Neural cell (in vitro differentiated cells): ENCODE measurements at regions not wholly inside any gene's neighbourhood (a gene's known extent, or its start where the extent isn't known, plus 50 kb on each side); places are given as distances from the start of the nearest gene placed in this dataset.

Experiments used
- H2AFZ ChIP-seq: fragments of 200-600, 300-800 bp; sonication (generic), shearing (Covaris generic); 2 replicates; pipeline ENCODE4 v1.6.0; 2014; ENCODE audit warnings: low read depth, mild to moderate bottlenecking, antibody characterized with exemption, low read length, moderate library complexity
- H3F3A ChIP-seq: fragments of 200-600 bp; shearing (Covaris generic); 2 replicates; pipeline ENCODE4 v1.6.1; 2016; ENCODE audit warnings: mild to moderate bottlenecking, moderate library complexity, mixed read lengths, antibody characterized with exemption, low read length; ENCODE audit not compliant: insufficient read depth, poor library complexity, severe bottlenecking
- H3K27ac ChIP-seq: fragments of 200-600, 300-800 bp; sonication (generic), shearing (Covaris generic); 2 replicates; pipeline ENCODE4 v1.5.1; 2014; ENCODE audit warnings: mild to moderate bottlenecking, low read length, moderate library complexity
- H3K27me3 ChIP-seq: fragments of 300-800, 200-600 bp; sonication (generic), shearing (Covaris generic); 2 replicates; pipeline ENCODE4 v1.6.0; 2014; ENCODE audit warnings: mild to moderate bottlenecking, low read depth, low read length, moderate library complexity; ENCODE audit not compliant: insufficient read depth
- H3K36me3 ChIP-seq: fragments of 300-800, 200-600 bp; sonication (generic), shearing (Covaris generic); 2 replicates; pipeline ENCODE4 v1.5.1; 2014; ENCODE audit warnings: mild to moderate bottlenecking, antibody characterized with exemption, low read length, moderate library complexity; ENCODE audit not compliant: insufficient read depth
- H3K4me2 ChIP-seq: fragments of 300-800, 200-600 bp; sonication (generic), shearing (Covaris generic); 2 replicates; pipeline ENCODE4 v1.6.0; 2014; ENCODE audit warnings: mild to moderate bottlenecking, low read length
- H3K4me3 ChIP-seq: fragments of 300-800, 200-600 bp; sonication (generic), shearing (Covaris generic); 2 replicates; pipeline ENCODE4 v1.5.1; 2014; ENCODE audit warnings: mild to moderate bottlenecking, low read length, moderate library complexity
- H3K79me2 ChIP-seq: fragments of 200-600 bp; shearing (Covaris generic); replicated peaks from 2 replicates; pipeline ENCODE4 v1.6.0; 2014; ENCODE audit warnings: mild to moderate bottlenecking, low read length, moderate library complexity; ENCODE audit not compliant: insufficient read depth
- H3K9ac ChIP-seq: fragments of 300-800, 200-600 bp; sonication (generic), shearing (Covaris generic); 2 replicates; pipeline ENCODE4 v1.6.1; 2016; ENCODE audit warnings: mild to moderate bottlenecking, low read length, mixed read lengths
- H3K9me2 ChIP-seq: fragments of 200-600 bp; shearing (Covaris generic); 2 replicates; pipeline ENCODE4 v1.6.1; 2016; ENCODE audit warnings: mild to moderate bottlenecking, low read length, mixed read lengths; ENCODE audit not compliant: insufficient read depth
- H3K9me3 ChIP-seq: fragments of 200-600, 300-800 bp; sonication (generic), shearing (Covaris generic); 2 replicates; pipeline ENCODE4 v1.6.1; 2016; ENCODE audit warnings: mild to moderate bottlenecking, mixed run types, low read length, moderate library complexity, mixed read lengths
- H4K20me1 ChIP-seq: fragments of 200-600 bp; shearing (Covaris generic); 2 replicates; pipeline ENCODE4 v1.6.1; 2016; ENCODE audit warnings: mild to moderate bottlenecking, mixed run types; ENCODE audit not compliant: insufficient read depth
- CTCF ChIP-seq: fragments of 450-650 bp; IDR thresholded peaks from 2 replicates; pipeline ENCODE4 v1.5.1; 2014; ENCODE audit warnings: antibody characterized with exemption, mild to moderate bottlenecking, moderate library complexity; ENCODE audit not compliant: poor library complexity, severe bottlenecking
- EP300 ChIP-seq: fragments of 450-650 bp; conservative IDR thresholded peaks from 2 replicates; pipeline ENCODE4 v1.6.1; 2014; ENCODE audit warnings: antibody characterized with exemption, mild to moderate bottlenecking, moderate library complexity; ENCODE audit not compliant: poor library complexity, severe bottlenecking
- EZH2 ChIP-seq: fragments of 200-600, 300-800 bp; shearing (Covaris generic), sonication (generic); IDR thresholded peaks from 2 replicates; pipeline ENCODE4 v1.6.1; 2014; ENCODE audit warnings: antibody characterized with exemption, low read length, borderline replicate concordance, mild to moderate bottlenecking; ENCODE audit not compliant: insufficient read depth, poor library complexity, severe bottlenecking
- MXI1 ChIP-seq: fragments of 450-650 bp; conservative IDR thresholded peaks from 2 replicates; pipeline ENCODE4 v1.6.1; 2014; ENCODE audit warnings: antibody characterized with exemption, mild to moderate bottlenecking; ENCODE audit not compliant: poor library complexity, severe bottlenecking
- POLR2AphosphoS5 ChIP-seq: IDR thresholded peaks from 2 replicates; pipeline ENCODE4 v1.6.1; 2012
- RAD21 ChIP-seq: fragments of 450-650 bp; conservative IDR thresholded peaks from 2 replicates; pipeline ENCODE4 v1.6.1; 2014; ENCODE audit warnings: antibody characterized with exemption, mild to moderate bottlenecking, moderate library complexity
- REST ChIP-seq: IDR thresholded peaks from 2 replicates; pipeline ENCODE4 v1.6.1; 2012; ENCODE audit warnings: borderline replicate concordance
- SMC3 ChIP-seq: fragments of 450-650 bp; conservative IDR thresholded peaks from 2 replicates; pipeline ENCODE4 v1.6.1; 2014; ENCODE audit warnings: antibody characterized with exemption, mild to moderate bottlenecking, moderate library complexity; ENCODE audit not compliant: poor library complexity
- TAF1 ChIP-seq: IDR thresholded peaks from 2 replicates; pipeline ENCODE4 v1.6.1; 2012; ENCODE audit warnings: low read depth

- Histone ChIP-seq H3K79me2 (no peaks in the 10 kb centered on the region), H3K9ac (no peak overlapping the region), H3K36me3 (no peaks in the 10 kb centered on the region), H2AFZ (no peak overlapping the region), H3K4me3 (no peak overlapping the region), H3F3A (no peaks in the 10 kb centered on the region), H4K20me1 (no peaks in the 10 kb centered on the region), H3K27ac (no peak overlapping the region), H3K9me2 (no peaks in the 10 kb centered on the region), H3K27me3 (peaks cover 41% of the 10 kb centered on the region), H3K9me3 (no peaks in the 10 kb centered on the region), H3K4me2 (no peak overlapping the region)
- TF ChIP-seq RAD21 (no peak), SMC3 (no peak), EZH2 (no peak), REST (no peak), EP300 (no peak)
These were observed 68.9 kb downstream of the NCR2 start for GRCh38 chr6:41404182-41404845.

GRCh38 chr6:41405941-41406727, 70.7 kb downstream of the NCR2 start:
- no peak overlapping the region for H2AFZ ChIP-seq
- no peaks in the 10 kb centered on the region for H3K9me2 ChIP-seq
- H3K4me3 ChIP-seq: no peak overlapping the region
- H3F3A ChIP-seq: no peaks in the 10 kb centered on the region
- H3K4me2 ChIP-seq: no peak overlapping the region
- no peaks in the 10 kb centered on the region for H4K20me1 ChIP-seq
- TF ChIP-seq EZH2: no peak
- no peak for TF ChIP-seq REST
- no peak for TF ChIP-seq SMC3
- no peak for TF ChIP-seq CTCF
- no peak for TF ChIP-seq RAD21
- no peak for TF ChIP-seq POLR2AphosphoS5
- TF ChIP-seq EP300: no peak
- no peak for TF ChIP-seq TAF1
- TF ChIP-seq MXI1: no peak
- H3K36me3 ChIP-seq: no peaks in the 10 kb centered on the region
- H3K9ac ChIP-seq: no peak overlapping the region
- peaks cover 52% of the 10 kb centered on the region for H3K27me3 ChIP-seq
- no peaks in the 10 kb centered on the region for H3K79me2 ChIP-seq
- no peak overlapping the region for H3K27ac ChIP-seq
- H3K9me3 ChIP-seq: no peaks in the 10 kb centered on the region
